Trophoblast cell (in vitro differentiated cells and primary cell): ENCODE measurements at regions not wholly inside any gene's neighbourhood (a gene's known extent, or its start where the extent isn't known, plus 50 kb on each side); places are given as distances from the start of the nearest gene placed in this dataset.

Experiments used
- DNase-seq, 2 donors: peaks; one replicate each; pipeline ENCODE4 v3.0.0-alpha.2; 2016
- H2AFZ ChIP-seq: 2 replicates; pipeline ENCODE4 v1.6.1; 2013; ENCODE audit warnings: low read length, moderate library complexity, mild to moderate bottlenecking; ENCODE audit not compliant: insufficient read depth, poor library complexity
- H2AK5ac ChIP-seq: 2 replicates; pipeline ENCODE4 v1.6.1; 2013; ENCODE audit warnings: mild to moderate bottlenecking, low read length
- H2BK120ac ChIP-seq: 2 replicates; pipeline ENCODE4 v1.6.1; 2013; ENCODE audit warnings: low read length, mild to moderate bottlenecking, moderate library complexity; ENCODE audit not compliant: insufficient read depth, poor library complexity
- H2BK12ac ChIP-seq: 2 replicates; pipeline ENCODE4 v1.6.1; 2013; ENCODE audit warnings: mild to moderate bottlenecking, low read length, moderate library complexity
- H2BK5ac ChIP-seq: 2 replicates; pipeline ENCODE4 v1.6.1; 2013; ENCODE audit warnings: low read length, low read depth, moderate library complexity, mild to moderate bottlenecking; ENCODE audit not compliant: poor library complexity
- H3K14ac ChIP-seq: 2 replicates; pipeline ENCODE4 v1.6.1; 2013; ENCODE audit warnings: mild to moderate bottlenecking, low read length
- H3K18ac ChIP-seq: 2 replicates; pipeline ENCODE4 v1.6.1; 2013; ENCODE audit warnings: mild to moderate bottlenecking, low read length
- H3K23ac ChIP-seq: 2 replicates; pipeline ENCODE4 v1.6.1; 2013; ENCODE audit warnings: low read length
- H3K27ac ChIP-seq: 2 replicates; pipeline ENCODE4 v1.5.1; 2013; ENCODE audit warnings: low read depth, mild to moderate bottlenecking, inconsistent platforms, low read length, moderate library complexity
- H3K27me3 ChIP-seq: 2 replicates; pipeline ENCODE4 v1.6.1; 2013; ENCODE audit warnings: inconsistent platforms, mild to moderate bottlenecking, low read length, moderate library complexity; ENCODE audit not compliant: insufficient read depth
- H3K36me3 ChIP-seq, 2 experiments: 1 replicate in 1 of 2; 2 replicates in 1 of 2; pipeline ENCODE4 v1.6.1; 2013; ENCODE audit warnings: low read length in 2 of 2, mild to moderate bottlenecking in 2 of 2, moderate library complexity in 1 of 2; ENCODE audit not compliant: insufficient read depth in 2 of 2, control insufficient read depth in 1 of 2
- H3K4ac ChIP-seq: 2 replicates; pipeline ENCODE4 v1.6.1; 2013; ENCODE audit warnings: low read depth, mild to moderate bottlenecking, low read length, moderate library complexity
- H3K4me1 ChIP-seq, 2 experiments: 1 replicate in 1 of 2; 2 replicates in 1 of 2; pipeline ENCODE4 v1.6.1; 2013; ENCODE audit warnings: low read length in 2 of 2, mild to moderate bottlenecking in 2 of 2, moderate library complexity in 1 of 2; ENCODE audit not compliant: insufficient read depth in 2 of 2, control insufficient read depth in 1 of 2
- H3K4me2 ChIP-seq: 2 replicates; pipeline ENCODE4 v1.6.1; 2013; ENCODE audit warnings: inconsistent platforms, mild to moderate bottlenecking, low read length, moderate library complexity
- H3K4me3 ChIP-seq: 2 replicates; pipeline ENCODE4 v1.5.1; 2013; ENCODE audit warnings: mild to moderate bottlenecking, low read depth, low read length, inconsistent platforms
- H3K79me1 ChIP-seq: one replicate; pipeline ENCODE4 v1.6.1; 2013; ENCODE audit warnings: low read length
- H3K79me2 ChIP-seq: 2 replicates; pipeline ENCODE4 v1.6.1; 2013; ENCODE audit warnings: low read length, mild to moderate bottlenecking; ENCODE audit not compliant: control insufficient read depth, insufficient read depth, poor library complexity
- H3K9ac ChIP-seq: 2 replicates; pipeline ENCODE4 v1.6.1; 2013; ENCODE audit warnings: mild to moderate bottlenecking, low read length
- H3K9me3 ChIP-seq: 2 replicates; pipeline ENCODE4 v1.6.1; 2013; ENCODE audit warnings: low read depth, mild to moderate bottlenecking, control low read depth, inconsistent platforms, low read length; ENCODE audit not compliant: insufficient read depth
- H4K12ac ChIP-seq: 2 replicates; pipeline ENCODE4 v1.6.1; 2013; ENCODE audit warnings: low read depth, mild to moderate bottlenecking, low read length, moderate library complexity
- H4K8ac ChIP-seq: 2 replicates; pipeline ENCODE4 v1.6.1; 2013; ENCODE audit warnings: low read depth, mild to moderate bottlenecking, low read length, moderate library complexity
- H4K91ac ChIP-seq: one replicate; pipeline ENCODE4 v1.6.1; 2013; ENCODE audit warnings: low read depth, mild to moderate bottlenecking, low read length, moderate library complexity
- WGBS: extraction: QIAGEN DNeasy Blood & Tissue Kit; methylation state at CpG from one replicate; pipeline ENCODE4 v1.1.7; 2013; ENCODE audit warnings: missing lambda C conversion rate; ENCODE audit not compliant: insufficient read length, insufficient coverage; ENCODE audit errors: extremely low coverage; 5-methylcytosine and 5-hydroxymethylcytosine counted together

- Histone ChIP-seq H3K27ac (no peak overlapping the region), H3K4ac (no peak overlapping the region), H2BK120ac (no peak overlapping the region), H3K27me3 (no peaks in the 10 kb centered on the region), H3K9ac (no peak overlapping the region), H3K79me1 (no peaks in the 10 kb centered on the region), H3K4me2 (no peak overlapping the region), H2BK12ac (no peak overlapping the region), H4K8ac (no peak overlapping the region), H2AK5ac (no peak overlapping the region), H4K91ac (no peak overlapping the region), H2AFZ (no peak overlapping the region), H3K4me3 (no peak overlapping the region), H3K14ac (no peak overlapping the region), H3K9me3 (no peaks in the 10 kb centered on the region), H3K79me2 (no peaks in the 10 kb centered on the region), H4K12ac (no peak overlapping the region), H3K4me1 (no peaks in the 10 kb centered on the region), H2BK5ac (no peak overlapping the region), H3K36me3 (no peaks in the 10 kb centered on the region), H3K18ac (no peak overlapping the region), H3K23ac (no peak overlapping the region)
- no CpG with 5 or more reads among the region's 1 CpG for WGBS
- DNase-seq: peak in 1 of 2 donors; percentile 18
Observed at GRCh38 chr2:146523196-146523595, 1321.6 kb upstream of the ACVR2A start.

- Histone ChIP-seq H3K9ac (no peak overlapping the region), H4K91ac (no peak overlapping the region)
Observed at GRCh38 chr2:146506851-146507250, 1338.0 kb upstream of the ACVR2A start.

GRCh38 chr2:146503366-146503765 is 1341.5 kb upstream of the ACVR2A start:
- no peak overlapping the region for H3K27ac ChIP-seq
- no peak overlapping the region for H3K4me2 ChIP-seq
- DNase-seq: no peak
- H3K23ac ChIP-seq: no peak overlapping the region
- H3K36me3 ChIP-seq: no peaks in the 10 kb centered on the region
- H4K91ac ChIP-seq: no peak overlapping the region
- no peak overlapping the region for H3K4ac ChIP-seq
- no peaks in the 10 kb centered on the region for H3K27me3 ChIP-seq
- H3K79me2 ChIP-seq: no peaks in the 10 kb centered on the region
- no peak overlapping the region for H2AK5ac ChIP-seq
- H3K4me3 ChIP-seq: no peak overlapping the region
- no peak overlapping the region for H2BK12ac ChIP-seq
- no peak overlapping the region for H3K18ac ChIP-seq
- no peak overlapping the region for H3K9ac ChIP-seq
- WGBS: no CpG with 5 or more reads among the region's 1 CpG
- H4K12ac ChIP-seq: no peak overlapping the region
- H3K79me1 ChIP-seq: no peaks in the 10 kb centered on the region
- H3K14ac ChIP-seq: no peak overlapping the region
- H2BK5ac ChIP-seq: no peak overlapping the region
- H2AFZ ChIP-seq: no peak overlapping the region
- H4K8ac ChIP-seq: no peak overlapping the region
- no peaks in the 10 kb centered on the region for H3K9me3 ChIP-seq
- no peaks in the 10 kb centered on the region for H3K4me1 ChIP-seq
- H2BK120ac ChIP-seq: no peak overlapping the region

More at GRCh38 chr2:146506851-146507250, 1338.0 kb upstream of the ACVR2A start:
- Histone ChIP-seq H3K27me3 (no peaks in the 10 kb centered on the region), H3K9me3 (no peaks in the 10 kb centered on the region), H3K23ac (no peak overlapping the region), H3K79me2 (no peaks in the 10 kb centered on the region), H2AK5ac (no peak overlapping the region), H3K4me1 (no peaks in the 10 kb centered on the region), H2AFZ (no peak overlapping the region), H3K36me3 (no peaks in the 10 kb centered on the region), H3K18ac (no peak overlapping the region), H4K8ac (no peak overlapping the region), H3K79me1 (no peaks in the 10 kb centered on the region), H3K14ac (no peak overlapping the region), H4K12ac (no peak overlapping the region), H3K4ac (no peak overlapping the region), H2BK120ac (no peak overlapping the region), H2BK5ac (no peak overlapping the region), H2BK12ac (no peak overlapping the region), H3K27ac (no peak overlapping the region), H3K4me2 (no peak overlapping the region), H3K4me3 (no peak overlapping the region)
- no peak for DNase-seq

- H4K91ac ChIP-seq: no peak overlapping the region
- no peak for DNase-seq
- H3K18ac ChIP-seq: no peak overlapping the region
- H3K4me3 ChIP-seq: no peak overlapping the region
- no peak overlapping the region for H4K8ac ChIP-seq
- H3K27ac ChIP-seq: no peak overlapping the region
- H2AK5ac ChIP-seq: no peak overlapping the region
- H3K9me3 ChIP-seq: peaks cover 6% of the 10 kb centered on the region
- no peak overlapping the region for H3K23ac ChIP-seq
- H3K27me3 ChIP-seq: no peaks in the 10 kb centered on the region
- no peaks in the 10 kb centered on the region for H3K79me1 ChIP-seq
- H2BK120ac ChIP-seq: no peak overlapping the region
- WGBS: no CpG with 5 or more reads among the region's 1 CpG
- no peak overlapping the region for H3K4ac ChIP-seq
- no peak overlapping the region for H4K12ac ChIP-seq
- H3K9ac ChIP-seq: no peak overlapping the region
- H2BK12ac ChIP-seq: no peak overlapping the region
- H3K14ac ChIP-seq: no peak overlapping the region
- no peaks in the 10 kb centered on the region for H3K79me2 ChIP-seq
- no peak overlapping the region for H3K4me2 ChIP-seq
- H2AFZ ChIP-seq: no peak overlapping the region
- H3K36me3 ChIP-seq: peaks cover 0 to 1% of the 10 kb centered on the region in 2 experiments
- no peaks in the 10 kb centered on the region for H3K4me1 ChIP-seq
- H2BK5ac ChIP-seq: no peak overlapping the region
Observed at GRCh38 chr2:146496248-146496647, 1348.6 kb upstream of the ACVR2A start.
